ENCODE measurements at regions not wholly inside any gene's neighbourhood (a gene's known extent, or its start where the extent isn't known, plus 50 kb on each side); places are given as distances from the start of the nearest gene placed in this dataset.
"Not testable (repeated sequence)": the region's sequence is repeated elsewhere in the genome, so short reads cannot be mapped to it uniquely, and the experiment has no call there.

GRCh38 chr1:29591601-29592260 lies 355.4 kb downstream of the PTPRU start:
- DNase-seq (ENCODE audit: low spot score): no peak

DNA sequence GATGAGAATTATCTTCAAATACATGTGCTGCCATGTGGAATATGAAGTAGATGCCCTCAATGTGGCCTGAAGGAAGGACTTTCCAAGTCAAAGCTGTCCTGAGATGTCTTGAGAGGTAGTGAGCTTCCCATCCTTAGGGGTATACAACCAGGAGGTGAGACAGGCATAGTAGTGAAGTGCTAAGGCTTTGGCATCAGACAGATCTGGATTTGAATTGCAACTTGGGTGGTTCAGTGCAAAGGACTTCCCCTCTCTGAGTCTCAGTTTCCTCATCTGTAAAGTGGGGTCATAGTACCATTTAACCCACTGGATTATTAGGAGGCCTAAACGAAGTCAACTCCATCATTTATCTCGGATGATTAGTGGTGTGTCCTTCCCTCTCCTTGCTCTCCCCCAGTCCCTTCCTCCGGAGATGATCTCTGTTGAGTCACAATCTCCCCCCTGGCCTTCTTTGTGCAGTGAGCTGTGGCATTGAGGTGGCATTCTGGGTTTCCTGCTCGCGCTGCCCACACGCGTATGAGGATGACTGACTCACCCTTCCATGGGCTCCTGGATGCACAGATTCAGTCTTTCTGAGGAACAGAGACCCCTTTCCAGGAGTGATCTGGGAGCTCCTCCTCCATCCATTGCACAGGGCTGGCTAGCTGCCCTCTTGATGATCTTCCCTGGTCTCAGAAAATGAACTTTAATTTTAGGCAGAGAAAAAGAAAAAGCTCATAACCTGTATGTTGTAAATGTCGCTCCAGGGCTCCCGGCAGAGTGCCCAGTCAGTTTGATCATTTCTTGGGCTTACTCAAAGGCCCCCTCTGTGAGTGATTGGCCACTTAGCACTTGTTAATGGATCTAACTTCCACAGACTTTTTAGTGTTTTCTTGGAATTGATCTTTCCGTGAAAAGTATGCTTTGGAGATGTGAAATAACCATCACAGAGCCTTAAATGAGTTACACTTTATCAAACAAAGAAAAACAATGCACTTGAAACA lies 354.6 kb downstream of the PTPRU start:
- DNase-seq (ENCODE audit: low spot score): no peak

DNA sequence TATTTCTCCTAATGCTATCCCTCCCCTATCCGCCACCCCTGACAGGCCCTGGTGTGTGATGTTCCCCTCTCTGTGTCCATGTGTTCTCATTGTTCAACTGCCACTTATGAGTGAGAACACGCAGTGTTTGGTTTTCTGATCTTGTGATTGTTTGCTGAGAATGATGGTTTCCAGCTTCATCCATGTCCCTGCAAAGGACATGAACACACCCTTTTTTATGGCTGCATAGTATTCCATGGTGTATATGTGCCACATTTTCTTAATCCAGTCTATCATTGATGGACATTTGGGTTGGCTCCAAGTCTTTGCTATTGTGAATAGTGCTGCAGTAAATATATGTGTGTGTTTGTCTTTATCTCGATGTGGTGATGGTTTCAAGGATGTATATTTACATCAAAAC lies 353.4 kb downstream of the PTPRU start:
- not testable (repeated sequence) for DNase-seq (ENCODE audit: low spot score)

- DNase-seq (ENCODE audit: low spot score): no peak
These were observed 350.8 kb downstream of the PTPRU start for GRCh38 chr1:29586991-29587745.

GRCh38 chr1:29586215-29586614 lies 349.9 kb downstream of the PTPRU start:
- no peak for DNase-seq (ENCODE audit: low spot score)

DNA sequence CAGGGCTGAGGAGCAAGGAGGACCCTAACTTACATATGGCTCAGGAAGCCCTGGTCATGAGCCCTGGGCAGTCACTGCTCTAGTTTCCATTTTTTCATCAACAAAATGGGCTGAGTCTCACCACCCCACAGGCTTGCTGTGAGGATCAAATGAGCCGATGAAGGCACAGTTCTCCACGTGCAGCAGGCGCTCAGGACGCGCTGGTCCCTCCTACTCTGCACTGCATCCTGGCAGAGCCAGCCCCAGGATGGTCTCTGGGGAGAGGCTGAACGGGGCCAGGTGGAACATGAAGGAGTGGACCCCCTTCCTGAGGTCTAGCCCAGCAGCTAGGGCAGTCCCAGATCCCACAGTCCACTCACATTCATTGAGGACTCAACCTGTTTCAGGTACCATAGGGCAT lies 349.3 kb downstream of the PTPRU start:
- DNase-seq (ENCODE audit: low spot score): no peak

GRCh38 chr1:29585201-29585600 lies 348.9 kb downstream of the PTPRU start:
- no peak for DNase-seq (ENCODE audit: low spot score)

- DNase-seq (ENCODE audit: low spot score): no peak
These were observed 348.5 kb downstream of the PTPRU start for GRCh38 chr1:29584776-29585175.

DNA sequence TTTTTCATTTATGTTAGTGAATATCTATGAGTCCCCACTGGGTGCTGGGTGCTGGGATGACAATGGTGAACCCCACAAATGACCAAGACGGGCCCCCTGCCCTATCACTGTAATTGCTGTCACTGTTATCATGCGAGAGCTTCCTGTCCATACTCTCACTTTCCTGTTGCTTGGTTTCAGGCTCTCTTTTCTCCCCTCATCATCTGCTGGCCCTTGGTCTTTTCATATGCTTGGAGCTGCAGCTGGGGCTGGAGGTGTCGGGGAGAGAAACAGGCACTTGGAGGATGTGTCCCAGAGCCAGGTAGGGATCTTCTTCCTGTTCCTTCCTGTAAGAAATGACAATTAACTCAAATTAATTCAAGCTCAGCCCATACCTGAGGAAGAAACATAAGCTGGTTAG lies 348.0 kb downstream of the PTPRU start:
- no peak for DNase-seq (ENCODE audit: low spot score)

- no peak for DNase-seq (ENCODE audit: low spot score)
These were observed 347.4 kb downstream of the PTPRU start for GRCh38 chr1:29583727-29584126.

- no peak for DNase-seq (ENCODE audit: low spot score)
These were observed 344.9 kb downstream of the PTPRU start for GRCh38 chr1:29581256-29581655.

GRCh38 chr1:29579821-29580425 lies 343.6 kb downstream of the PTPRU start:
- DNase-seq (ENCODE audit: low spot score): peak; percentile 52

DNA sequence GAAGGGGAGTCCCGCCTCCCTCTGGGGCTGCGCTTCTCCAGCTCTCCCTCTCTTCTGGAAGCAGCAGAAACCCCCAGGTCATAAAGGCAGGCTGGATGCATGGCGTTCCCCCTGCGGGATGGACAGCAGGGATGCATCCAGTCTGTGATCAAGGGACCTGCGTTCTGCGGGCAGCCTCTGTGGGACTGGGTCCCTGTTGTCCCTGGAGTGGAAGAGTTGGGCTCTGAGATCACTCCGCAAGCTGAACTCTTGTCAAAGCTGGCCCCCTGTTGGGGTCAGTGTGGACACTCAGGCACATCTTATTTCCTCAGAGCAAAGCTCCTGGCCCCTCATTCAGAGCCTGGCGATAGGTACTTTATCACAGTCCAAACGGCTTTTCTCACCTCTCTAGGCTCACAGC lies 341.2 kb downstream of the PTPRU start:
- no peak for DNase-seq (ENCODE audit: low spot score)

DNA sequence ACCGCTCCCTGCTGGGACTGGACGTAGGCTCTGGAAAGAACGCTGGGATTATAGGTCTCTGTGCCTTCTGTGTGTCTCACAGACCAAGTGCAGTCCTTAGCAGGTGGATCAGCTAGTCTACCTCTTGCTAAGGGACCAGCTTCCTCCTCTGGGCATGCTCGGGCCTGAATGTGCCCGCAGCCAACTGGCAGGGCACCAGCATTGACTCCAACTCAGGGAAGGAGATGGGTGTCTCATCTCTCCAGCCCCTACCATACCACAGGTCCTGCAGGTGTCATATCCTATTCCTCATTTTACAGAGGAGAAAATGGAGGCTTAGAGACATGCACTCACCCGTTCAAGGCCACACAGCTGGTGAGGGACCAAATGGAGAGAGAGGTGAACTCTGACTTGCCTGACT lies 340.2 kb downstream of the PTPRU start:
- DNase-seq (ENCODE audit: low spot score): no peak

DNA sequence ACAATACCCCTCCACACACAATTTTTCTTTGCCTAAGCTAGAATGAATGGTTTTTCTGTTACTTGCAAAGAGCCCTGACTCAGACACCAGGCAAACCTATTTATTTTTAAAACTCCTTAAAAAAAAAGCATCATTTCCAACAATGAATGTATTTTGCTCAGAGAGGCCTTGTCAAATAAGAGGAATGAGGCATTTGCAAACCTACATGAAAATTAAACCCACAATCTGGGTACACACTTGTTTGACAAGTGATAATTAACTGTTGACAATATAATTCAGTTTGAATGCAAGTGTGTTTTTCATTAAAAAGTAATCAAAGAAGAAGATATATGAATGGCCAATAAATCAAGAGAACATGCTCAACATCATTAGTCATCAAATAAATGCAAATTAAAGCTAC lies 339.5 kb downstream of the PTPRU start:
- no peak for DNase-seq (ENCODE audit: low spot score)

DNA sequence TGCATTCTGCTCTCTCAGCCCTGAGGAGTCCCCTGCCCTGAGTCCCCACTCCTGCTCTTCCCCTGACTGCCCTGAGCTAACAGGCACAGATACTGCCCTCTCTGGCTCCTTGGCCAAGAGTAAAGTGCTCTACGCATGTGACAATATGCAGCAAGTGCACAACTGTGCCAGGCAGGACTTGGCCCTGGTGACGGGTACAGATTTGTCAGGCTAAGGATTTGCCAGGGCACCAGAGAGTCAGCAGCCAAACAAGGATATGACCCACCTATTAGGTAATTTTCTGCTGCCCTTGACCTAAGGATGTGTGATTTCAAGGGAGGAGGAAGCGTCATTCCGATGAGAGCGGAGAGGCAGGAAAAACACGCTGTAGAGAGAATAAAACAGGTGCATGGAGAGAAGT lies 339.0 kb downstream of the PTPRU start:
- DNase-seq (ENCODE audit: low spot score): no peak

DNA sequence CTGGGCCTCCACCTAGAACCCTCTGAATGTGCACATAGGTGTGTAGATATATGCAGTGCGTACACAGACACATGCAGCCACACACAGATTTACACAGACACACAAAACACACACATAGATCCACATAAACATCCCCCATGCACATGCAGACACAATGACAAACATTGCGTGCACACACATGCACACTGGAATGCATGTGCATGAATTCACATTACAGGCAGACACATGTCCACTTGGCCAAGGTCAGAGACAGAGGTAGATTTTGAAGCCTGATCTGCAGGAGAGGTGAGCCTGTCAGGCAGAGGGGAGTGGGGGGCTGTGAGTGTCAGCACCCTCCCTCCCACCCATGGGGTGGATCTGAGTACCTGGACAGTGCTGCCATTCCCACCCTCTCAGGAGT lies 338.5 kb downstream of the PTPRU start:
- DNase-seq (ENCODE audit: low spot score): no peak

GRCh38 chr1:29569971-29570634 lies 333.8 kb downstream of the PTPRU start:
- DNase-seq (ENCODE audit: low spot score): no peak

DNA sequence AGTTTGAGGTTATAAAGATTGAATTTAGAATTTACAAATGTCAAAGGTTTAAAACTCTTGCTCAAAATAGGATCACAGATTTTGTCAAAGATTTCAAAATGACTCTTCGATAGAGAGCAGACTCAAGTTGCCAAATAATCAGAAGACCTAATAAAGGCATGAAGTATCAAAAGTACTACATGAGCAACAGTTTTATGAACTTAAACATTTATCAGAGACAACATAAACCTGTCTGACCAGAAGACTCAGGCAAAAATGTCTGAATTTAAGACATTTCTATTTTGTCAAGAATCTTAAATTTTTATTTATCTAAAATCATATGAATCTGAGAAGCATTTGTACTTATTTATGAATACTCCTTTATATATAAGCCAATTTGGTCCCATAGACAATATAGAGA lies 330.9 kb downstream of the PTPRU start:
- no peak for DNase-seq (ENCODE audit: low spot score)

DNA sequence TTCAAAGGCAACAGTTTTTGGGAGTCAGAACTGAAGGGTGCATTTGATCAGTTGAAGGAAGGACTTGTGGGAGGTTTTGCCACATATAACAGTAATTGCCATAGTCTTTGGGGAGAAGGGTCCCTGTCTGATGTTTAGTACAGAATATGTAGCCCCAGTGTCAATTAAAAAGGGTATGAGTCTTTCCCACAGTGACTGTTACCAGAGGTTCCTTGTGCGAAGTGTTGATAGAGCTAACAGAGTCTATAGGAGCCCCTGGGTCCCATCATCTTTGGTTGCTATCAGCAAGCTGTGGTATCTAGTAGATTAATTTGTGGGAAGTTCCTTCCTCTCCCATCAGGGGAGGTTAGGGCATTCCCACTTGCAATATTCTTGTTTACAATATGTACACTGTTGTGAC lies 329.2 kb downstream of the PTPRU start:
- no peak for DNase-seq (ENCODE audit: low spot score)

GRCh38 chr1:29563571-29563970 lies 327.2 kb downstream of the PTPRU start:
- no peak for DNase-seq (ENCODE audit: low spot score)

DNA sequence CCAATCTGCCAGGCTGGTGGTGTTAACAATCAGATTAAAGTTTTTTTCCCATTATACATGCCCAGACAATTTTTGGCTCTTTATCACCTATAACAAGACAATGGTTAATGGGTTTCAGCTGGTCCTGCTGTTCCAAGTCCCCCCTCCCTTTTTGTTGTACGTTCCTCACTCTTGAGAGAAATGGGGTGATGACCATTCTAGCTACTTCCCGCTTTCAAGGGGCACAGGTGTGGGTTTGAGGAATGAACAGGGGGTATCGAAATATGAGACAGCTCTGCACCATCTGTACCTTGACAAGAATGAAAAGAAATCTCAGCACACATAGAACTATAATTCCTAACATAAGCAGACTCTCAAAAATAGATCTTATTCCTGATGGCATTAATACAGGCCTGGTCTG lies 326.8 kb downstream of the PTPRU start:
- no peak for DNase-seq (ENCODE audit: low spot score)

Data from Ammon's horn (tissue), 1 donor.